B cell (primary cell): ENCODE measurements at regions not wholly inside any gene's neighbourhood (a gene's known extent, or its start where the extent isn't known, plus 50 kb on each side); places are given as distances from the start of the nearest gene placed in this dataset.

Experiments
- ATAC-seq: fragments of 200-7000 bp; cut with Tn5 transposase; one replicate; pipeline ENCODE4 v1.10.0; 2021; ENCODE audit warnings: low read depth, mild to moderate bottlenecking, moderate number of reproducible peaks, moderate library complexity
- CTCF ChIA-PET: fragments of 350-600 bp; sonication (Branson Sonifier 250); formaldehyde crosslinking; loops from one replicate; lab custom pipeline; 2021; ENCODE audit warnings: antibody characterized with exemption, inconsistent platforms; lab: Charles Lee
- POLR2A ChIA-PET: fragments of 350-600 bp; sonication (Branson Sonifier 250); formaldehyde crosslinking; loops from one replicate; lab custom pipeline; 2021; ENCODE audit warnings: antibody characterized with exemption; lab: Charles Lee
- DNase-seq: peaks from one replicate; pipeline ENCODE4 v3.0.0; 2013
- H2AFZ ChIP-seq: 2 replicates; pipeline ENCODE4 v1.6.1; 2012; ENCODE audit warnings: mild to moderate bottlenecking, low read depth, low read length; ENCODE audit not compliant: insufficient read depth, poor library complexity, severe bottlenecking
- H3K27ac ChIP-seq, 2 donors: 1 replicate in 1 of 2; 2 replicates in 1 of 2; pipeline ENCODE4 v1.5.1; 2012 to 2013; ENCODE audit warnings: low read length in 2 of 2, mild to moderate bottlenecking in 2 of 2, moderate library complexity in 1 of 2
- H3K27me3 ChIP-seq, 4 experiments: fragments of 200-600 bp in 1 of 4; sonication (generic) in 1 of 4; replicated peaks in 1 of 4; 1 replicate in 2 of 4; 2 replicates in 2 of 4; pipeline versions ENCODE4 v1.6.1 to v1.7.0; 2013 to 2016; ENCODE audit warnings: low read length in 3 of 4, mild to moderate bottlenecking in 2 of 4, mixed read lengths in 1 of 4, moderate library complexity in 1 of 4; ENCODE audit not compliant: insufficient read depth in 4 of 4, control insufficient read depth in 3 of 4; ENCODE audit errors: control extremely low read depth in 1 of 4
- H3K36me3 ChIP-seq, 2 experiments: replicated peaks in 1 of 2; 1 replicate in 1 of 2; 2 replicates in 1 of 2; pipeline versions ENCODE4 v1.6.1 to v1.7.1; 2013; ENCODE audit warnings: low read length in 1 of 2; ENCODE audit not compliant: insufficient read depth in 2 of 2, control insufficient read depth in 1 of 2; ENCODE audit errors: control extremely low read depth in 1 of 2, extremely low read depth in 1 of 2
- H3K4me1 ChIP-seq, 2 donors: fragments of 200-600 bp in 1 of 2; sonication (generic) in 1 of 2; 1 replicate in 1 of 2; 2 replicates in 1 of 2; pipeline versions ENCODE4 v1.5.1 to v1.6.1; 2013 to 2017; ENCODE audit warnings: low read length in 2 of 2; ENCODE audit not compliant: control insufficient read depth in 2 of 2, insufficient read depth in 2 of 2
- H3K4me2 ChIP-seq: replicated peaks from 2 replicates; pipeline ENCODE3; 2012; ENCODE audit warnings: mild to moderate bottlenecking, low read depth, low read length; ENCODE audit not compliant: poor library complexity, severe bottlenecking
- H3K4me3 ChIP-seq, 5 experiments: fragments of 200-600 bp in 1 of 5; sonication (generic) in 1 of 5; 1 replicate in 3 of 5; 2 replicates in 2 of 5; pipeline versions ENCODE4 v1.5.1 to v1.7.0; 2011 to 2016; ENCODE audit warnings: low read length in 4 of 5, mild to moderate bottlenecking in 4 of 5, low read depth in 2 of 5, control low read depth in 1 of 5, moderate library complexity in 1 of 5; ENCODE audit not compliant: insufficient read depth in 1 of 5; ENCODE audit errors: control extremely low read depth in 1 of 5, extremely low read depth in 1 of 5
- H3K79me2 ChIP-seq: fragments of 200-600 bp; sonication (generic); one replicate; pipeline ENCODE4 v1.6.0; 2016; ENCODE audit warnings: low read length; ENCODE audit not compliant: control insufficient read depth, insufficient read depth
- H3K9ac ChIP-seq: fragments of 200-600 bp; sonication (generic); 2 replicates; pipeline ENCODE4 v1.6.1; 2017; ENCODE audit warnings: mild to moderate bottlenecking, low read length, moderate library complexity
- H3K9me3 ChIP-seq, 3 donors: one replicate each; pipeline versions ENCODE4 v1.6.1 to v1.7.1; 2013; ENCODE audit warnings: low read length in 2 of 3; ENCODE audit not compliant: control insufficient read depth in 2 of 3, insufficient read depth in 1 of 3; ENCODE audit errors: control extremely low read depth in 1 of 3
- H4K20me1 ChIP-seq: 2 replicates; pipeline ENCODE4 v1.6.0; 2012; ENCODE audit warnings: mild to moderate bottlenecking, low read length; ENCODE audit not compliant: insufficient read depth, control insufficient read depth, poor library complexity, severe bottlenecking
- H3K27ac Mint-ChIP-seq: one replicate; pipeline ENCODE4 v1.8.0; 2021; ENCODE audit warnings: mixed read lengths
- H3K27me3 Mint-ChIP-seq: one replicate; pipeline ENCODE4 v1.8.0; 2021; ENCODE audit warnings: mixed read lengths
- H3K4me1 Mint-ChIP-seq: one replicate; pipeline ENCODE4 v1.8.0; 2021; ENCODE audit warnings: mixed read lengths
- H3K4me3 Mint-ChIP-seq: one replicate; pipeline ENCODE4 v1.8.0; 2021; ENCODE audit warnings: mixed read lengths
- H3K9me3 Mint-ChIP-seq: one replicate; pipeline ENCODE4 v1.8.0; 2022; ENCODE audit warnings: mixed read lengths; ENCODE audit not compliant: insufficient read depth
- CTCF ChIP-seq: fragments of 200-600 bp; IDR thresholded peaks from one replicate; pipeline ENCODE4 v1.8.0; 2022; ENCODE audit warnings: antibody characterized with exemption, mild to moderate bottlenecking
- EZH2 ChIP-seq: IDR thresholded peaks from 2 replicates; pipeline ENCODE4 v1.6.1; 2012; ENCODE audit warnings: borderline replicate concordance, low read depth, mild to moderate bottlenecking, moderate library complexity, low read length; ENCODE audit not compliant: insufficient read depth, poor library complexity, severe bottlenecking
- WGBS: methylation state at CpG from one replicate; pipeline ENCODE4 v1.1.5; 2013; ENCODE audit warnings: missing lambda C conversion rate; ENCODE audit not compliant: insufficient coverage; 5-methylcytosine and 5-hydroxymethylcytosine counted together
- intact Hi-C: fragments of 100-400 bp; cut with micrococcal nuclease; formaldehyde crosslinking; loops from one replicate; pipeline ENCODE4 v1.10.0; 2022

GRCh38 chr4:184885602-184886001, 59.8 kb upstream of the ACSL1 start:
- peaks cover 4% of the 10 kb centered on the region for H3K27me3 Mint-ChIP-seq
- no peak overlapping the region for H3K27ac Mint-ChIP-seq
- no peaks in the 10 kb centered on the region for H3K9me3 ChIP-seq
- no peaks in the 10 kb centered on the region for H3K79me2 ChIP-seq
- TF ChIP-seq CTCF, result no peak
- TF ChIP-seq EZH2, result no peak
- no peak for DNase-seq
- POLR2A ChIA-PET, result no interaction called here
- no peak overlapping the region for H3K9ac ChIP-seq
- CTCF ChIA-PET, result no interaction called here
- H3K4me3 Mint-ChIP-seq, result no peak overlapping the region
- H4K20me1 ChIP-seq, result no peaks in the 10 kb centered on the region
- H3K4me2 ChIP-seq, result no peak overlapping the region
- no peak overlapping the region for H3K27ac ChIP-seq
- H3K4me3 ChIP-seq, result no peak overlapping the region
- peaks cover 7% of the 10 kb centered on the region for H3K4me1 Mint-ChIP-seq
- no peaks in the 10 kb centered on the region for H3K36me3 ChIP-seq
- peaks cover 0 to 4% (median 1%) of the 10 kb centered on the region in 4 experiments for H3K27me3 ChIP-seq
- no peaks in the 10 kb centered on the region for H3K9me3 Mint-ChIP-seq
- intact Hi-C loops, result no loop called here
- no peaks in the 10 kb centered on the region for H3K4me1 ChIP-seq
- ATAC-seq, result no peak
- no peak overlapping the region for H2AFZ ChIP-seq
- whole genome bisulfite sequencing, result 100% methylated on average over 2 of the region's 4 CpGs

DNA sequence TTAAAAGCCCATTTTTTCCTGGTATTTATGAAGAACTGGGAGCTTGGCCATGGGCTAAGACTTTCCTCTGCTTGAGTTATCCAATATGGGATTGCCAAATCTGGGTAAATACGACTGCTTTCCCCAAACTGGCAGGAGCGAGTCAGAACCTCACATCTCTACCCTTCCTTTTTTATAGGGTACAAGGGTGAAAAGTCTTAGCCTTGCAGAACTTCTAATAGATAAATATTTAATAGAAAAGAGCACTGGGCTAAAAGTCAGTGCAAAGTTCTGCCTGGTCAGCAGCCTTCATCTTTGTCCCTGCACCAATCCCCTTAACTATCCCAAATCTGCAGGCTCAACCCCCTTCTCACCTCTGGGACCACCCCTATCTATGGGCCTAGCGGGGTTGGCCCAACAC, 61.6 kb upstream of the ACSL1 start:
- no peak overlapping the region for H3K27ac ChIP-seq
- Mint-ChIP-seq H3K4me1 (peaks cover 7% of the 10 kb centered on the region), H3K4me3 (no peak overlapping the region), H3K27me3 (peaks cover 4% of the 10 kb centered on the region), H3K27ac (no peak overlapping the region), H3K9me3 (no peaks in the 10 kb centered on the region)
- H3K36me3 ChIP-seq, result no peaks in the 10 kb centered on the region
- no peak for TF ChIP-seq EZH2
- no peak for TF ChIP-seq CTCF
- no peak overlapping the region for H2AFZ ChIP-seq
- H3K9me3 ChIP-seq, result no peaks in the 10 kb centered on the region
- intact Hi-C loops, result no loop called here
- CTCF ChIA-PET, result no interaction called here
- WGBS, result 90% methylated on average over 1 of the region's 3 CpGs
- H3K79me2 ChIP-seq, result no peaks in the 10 kb centered on the region
- H3K27me3 ChIP-seq, result peaks cover 0 to 4% (median 1%) of the 10 kb centered on the region in 4 experiments
- DNase-seq (no peak), ATAC-seq (no peak)
- POLR2A ChIA-PET, result no interaction called here
- no peak overlapping the region for H3K4me3 ChIP-seq
- no peak overlapping the region for H3K9ac ChIP-seq
- H3K4me2 ChIP-seq, result no peak overlapping the region
- H4K20me1 ChIP-seq, result no peaks in the 10 kb centered on the region
- H3K4me1 ChIP-seq, result no peaks in the 10 kb centered on the region
